NCI-H146 treated with DMSO at 0.1 percent for 48 hours (cell line): ENCODE measurements at regions not wholly inside any gene's neighbourhood (a gene's known extent, or its start where the extent isn't known, plus 50 kb on each side); places are given as distances from the start of the nearest gene placed in this dataset.

Source experiments
- DNase-seq: peaks from one replicate; lab custom pipeline; 2025; ENCODE audit not compliant: unreplicated experiment; lab: John Stamatoyannopoulos, UW

DNA sequence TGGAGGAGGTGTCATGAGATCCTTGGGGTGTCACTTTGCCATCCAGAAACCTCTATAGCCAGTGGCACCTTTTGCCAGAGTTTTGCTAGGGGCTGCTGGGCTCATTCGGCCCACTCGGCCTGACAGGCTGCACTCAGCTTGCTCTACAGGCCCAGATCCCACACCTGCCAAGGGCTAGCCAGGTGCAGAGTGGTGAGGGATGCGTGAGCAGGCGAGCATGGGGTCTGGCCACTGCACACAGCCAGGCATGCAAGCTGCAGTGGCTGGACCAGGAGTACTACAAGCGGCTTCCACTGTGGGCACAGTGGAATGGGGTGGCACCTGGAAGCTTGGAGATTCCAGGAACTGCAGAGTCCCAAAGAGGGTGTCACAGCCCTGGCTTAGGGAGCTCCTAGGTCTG is 372.7 kb downstream of the CHSY3 start:
- DNase-seq: no peak

DNA sequence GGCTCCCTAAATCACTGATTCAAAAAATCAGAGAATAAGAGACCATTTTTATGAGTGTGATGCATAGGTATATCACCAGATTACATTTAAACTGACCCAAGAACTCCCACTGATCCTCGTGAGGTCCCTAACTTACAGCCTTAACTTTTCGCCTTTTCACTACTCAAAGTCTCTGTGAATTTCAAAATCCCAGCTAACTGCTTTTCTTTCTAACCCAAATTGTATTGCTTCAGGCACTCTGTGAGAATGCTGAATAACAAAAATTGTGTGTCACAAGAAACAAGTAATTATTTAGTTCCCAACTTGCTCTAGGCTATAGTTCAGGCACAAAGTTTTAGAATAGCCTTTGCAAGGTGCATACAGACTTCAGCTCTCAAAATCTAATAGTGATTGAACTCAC is 368.6 kb downstream of the CHSY3 start:
- no peak for DNase-seq

DNA sequence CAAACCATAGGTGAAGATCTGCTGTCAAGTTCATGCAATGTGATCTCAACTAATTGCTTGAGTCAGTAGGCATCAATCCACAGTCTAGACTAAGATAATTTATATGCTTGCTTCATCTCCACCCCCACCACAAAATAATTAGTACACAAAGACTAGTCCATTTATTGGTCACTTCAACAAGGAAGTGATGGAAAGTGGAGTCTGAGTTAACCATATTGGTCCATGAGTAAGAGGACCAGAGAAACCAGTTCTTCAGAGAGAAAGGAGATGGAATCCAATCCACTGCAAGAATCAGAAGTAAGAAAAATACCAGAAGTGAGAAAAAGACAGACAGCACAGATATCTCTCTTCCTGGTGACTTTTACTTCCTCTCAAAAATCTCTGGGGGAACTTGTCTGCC is 366.5 kb downstream of the CHSY3 start:
- no peak for DNase-seq

DNA sequence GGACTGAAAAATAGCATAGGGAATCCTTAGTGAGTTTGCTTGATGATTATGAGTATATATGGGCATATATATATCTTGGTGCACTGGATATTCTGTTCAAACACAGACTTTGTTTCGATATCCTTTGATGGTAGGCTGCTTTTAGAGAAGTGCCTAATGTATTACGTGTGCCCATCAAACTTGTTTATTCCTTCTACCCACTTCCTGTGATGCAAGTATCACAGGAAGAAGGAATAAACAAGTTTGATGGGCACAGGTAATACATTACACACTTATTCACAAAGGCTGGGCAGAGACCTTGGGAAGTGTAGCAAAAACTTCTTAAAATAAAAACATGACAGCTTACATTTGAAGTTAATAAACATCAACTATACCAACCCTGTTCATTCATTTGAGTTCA is 364.2 kb downstream of the CHSY3 start:
- no peak for DNase-seq

DNA sequence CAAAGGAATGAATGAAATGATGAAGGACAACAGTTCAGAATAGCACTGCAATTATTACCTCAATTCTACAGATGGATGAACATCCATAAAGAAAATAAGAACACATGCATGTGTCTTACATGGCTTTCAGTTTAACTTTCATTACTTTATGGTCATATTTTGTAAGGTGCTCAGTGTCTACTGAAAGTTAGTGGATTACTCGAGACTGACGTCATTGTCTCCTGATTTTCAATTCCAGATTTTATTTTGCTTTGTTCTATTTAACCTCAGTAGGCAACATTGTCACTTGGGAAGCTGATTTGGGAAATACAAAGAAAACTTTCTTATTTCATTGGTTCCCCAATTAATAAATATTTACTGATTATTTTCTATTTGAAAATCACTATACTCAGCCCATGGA is 363.7 kb downstream of the CHSY3 start:
- DNase-seq: no peak

DNA sequence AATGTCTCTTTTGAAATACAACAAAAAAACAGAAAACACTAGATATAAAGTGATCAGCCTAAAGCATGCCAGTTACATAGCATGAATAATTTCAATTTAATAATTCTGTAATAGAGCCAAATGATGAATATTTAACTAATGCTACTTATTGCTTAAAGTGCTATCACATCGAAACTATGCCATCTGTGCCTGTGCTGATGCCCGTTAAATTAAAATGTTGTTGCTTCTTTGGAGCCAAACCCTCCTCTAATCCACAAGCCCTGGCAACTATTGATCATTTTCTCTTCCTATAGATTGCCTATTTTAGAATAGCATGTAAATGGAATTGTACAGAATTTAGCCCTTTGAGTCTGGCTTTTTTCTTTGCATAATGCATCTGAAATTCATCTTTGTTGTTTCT is 356.2 kb downstream of the CHSY3 start:
- no peak for DNase-seq

DNA sequence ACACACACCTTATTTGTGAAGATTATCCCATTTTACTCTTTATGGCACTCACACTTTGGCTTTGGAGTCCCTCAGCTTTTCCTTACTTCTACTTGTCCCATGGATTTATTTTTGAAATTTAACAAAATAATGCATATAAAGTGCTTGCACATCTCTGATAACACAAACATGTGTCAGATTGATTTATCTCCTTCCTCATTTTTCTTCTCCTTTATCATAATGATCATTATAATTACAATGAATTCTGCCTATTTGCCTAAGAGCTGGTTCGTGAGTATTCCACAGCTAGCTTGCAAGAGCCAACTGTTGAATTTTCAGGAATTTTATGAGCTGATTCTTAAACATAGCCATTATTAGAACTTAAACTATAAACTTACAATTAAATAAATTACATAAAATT is 347.7 kb downstream of the CHSY3 start:
- DNase-seq: no peak

DNA sequence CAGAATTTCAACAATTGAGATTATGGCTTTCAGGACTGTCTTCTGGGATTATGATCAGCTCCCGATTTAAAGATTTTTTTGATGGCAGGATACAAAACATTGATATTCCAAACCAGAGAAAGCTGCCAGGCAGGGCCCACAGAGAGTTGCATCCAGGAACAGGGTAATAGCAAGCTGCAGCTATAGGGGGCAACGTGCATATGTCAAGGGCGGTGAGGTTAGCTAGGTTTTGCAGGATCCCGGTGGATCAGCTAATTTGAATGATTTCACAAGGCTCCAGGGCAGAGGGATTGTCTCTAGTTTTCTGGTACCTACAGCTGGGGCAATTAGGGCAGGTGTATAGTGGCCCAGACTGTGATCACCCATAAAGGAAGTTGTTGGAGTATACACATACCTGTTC is 339.4 kb downstream of the CHSY3 start:
- DNase-seq: no peak

DNA sequence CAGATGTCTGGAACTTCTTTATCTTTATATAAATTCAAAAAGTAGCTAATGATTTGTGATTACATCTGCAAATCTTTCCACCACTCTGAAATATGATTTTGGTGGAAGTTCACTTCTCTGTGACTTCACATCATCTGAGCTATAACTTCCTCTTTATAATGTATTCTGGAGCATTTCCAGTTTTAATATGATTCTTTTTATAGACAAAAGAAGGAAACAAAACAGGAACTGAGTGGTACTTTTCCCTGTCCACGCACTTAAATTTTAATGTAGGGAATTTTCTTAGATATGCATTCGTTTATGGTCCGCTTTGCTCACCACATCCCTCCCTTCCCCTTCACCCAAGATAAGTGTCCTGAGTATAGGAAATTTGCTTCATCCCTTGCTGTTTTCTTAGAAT is 333.5 kb downstream of the CHSY3 start:
- no peak for DNase-seq
